ENCODE measurements at regions not wholly inside any gene's neighbourhood (a gene's known extent, or its start where the extent isn't known, plus 50 kb on each side); places are given as distances from the start of the nearest gene placed in this dataset.

- Histone ChIP-seq H3K27me3 (no peaks in the 10 kb centered on the region), H3K27ac (no peak overlapping the region), H3K9me3 (no peaks in the 10 kb centered on the region), H3K36me3 (no peaks in the 10 kb centered on the region), H3K4me1 (no peaks in the 10 kb centered on the region), H3K4me3 (no peak overlapping the region)
- no peak for DNase-seq
- TF ChIP-seq EP300 (IDR thresholded peaks at IDR 0.05) = no peak
- no peak for TF ChIP-seq POLR2A (IDR thresholded peaks at IDR 0.05)
- TF ChIP-seq, protein P1, sequence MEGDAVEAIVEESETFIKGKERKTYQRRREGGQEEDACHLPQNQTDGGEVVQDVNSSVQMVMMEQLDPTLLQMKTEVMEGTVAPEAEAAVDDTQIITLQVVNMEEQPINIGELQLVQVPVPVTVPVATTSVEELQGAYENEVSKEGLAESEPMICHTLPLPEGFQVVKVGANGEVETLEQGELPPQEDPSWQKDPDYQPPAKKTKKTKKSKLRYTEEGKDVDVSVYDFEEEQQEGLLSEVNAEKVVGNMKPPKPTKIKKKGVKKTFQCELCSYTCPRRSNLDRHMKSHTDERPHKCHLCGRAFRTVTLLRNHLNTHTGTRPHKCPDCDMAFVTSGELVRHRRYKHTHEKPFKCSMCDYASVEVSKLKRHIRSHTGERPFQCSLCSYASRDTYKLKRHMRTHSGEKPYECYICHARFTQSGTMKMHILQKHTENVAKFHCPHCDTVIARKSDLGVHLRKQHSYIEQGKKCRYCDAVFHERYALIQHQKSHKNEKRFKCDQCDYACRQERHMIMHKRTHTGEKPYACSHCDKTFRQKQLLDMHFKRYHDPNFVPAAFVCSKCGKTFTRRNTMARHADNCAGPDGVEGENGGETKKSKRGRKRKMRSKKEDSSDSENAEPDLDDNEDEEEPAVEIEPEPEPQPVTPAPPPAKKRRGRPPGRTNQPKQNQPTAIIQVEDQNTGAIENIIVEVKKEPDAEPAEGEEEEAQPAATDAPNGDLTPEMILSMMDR (IDR thresholded peaks at IDR 0.05) = no peak
- no peak for TF ChIP-seq POLR2AphosphoS5 (IDR thresholded peaks at IDR 0.05)
- no peak for ATAC-seq (ENCODE audit: low FRiP score in 2 of 2)
- 72 to 77% methylated on average over 3 of the region's 3 CpGs for WGBS, 2 donors
Measured at GRCh38 chr17:45706033-45706432, 78.1 kb upstream of the CRHR1 start.

DNA sequence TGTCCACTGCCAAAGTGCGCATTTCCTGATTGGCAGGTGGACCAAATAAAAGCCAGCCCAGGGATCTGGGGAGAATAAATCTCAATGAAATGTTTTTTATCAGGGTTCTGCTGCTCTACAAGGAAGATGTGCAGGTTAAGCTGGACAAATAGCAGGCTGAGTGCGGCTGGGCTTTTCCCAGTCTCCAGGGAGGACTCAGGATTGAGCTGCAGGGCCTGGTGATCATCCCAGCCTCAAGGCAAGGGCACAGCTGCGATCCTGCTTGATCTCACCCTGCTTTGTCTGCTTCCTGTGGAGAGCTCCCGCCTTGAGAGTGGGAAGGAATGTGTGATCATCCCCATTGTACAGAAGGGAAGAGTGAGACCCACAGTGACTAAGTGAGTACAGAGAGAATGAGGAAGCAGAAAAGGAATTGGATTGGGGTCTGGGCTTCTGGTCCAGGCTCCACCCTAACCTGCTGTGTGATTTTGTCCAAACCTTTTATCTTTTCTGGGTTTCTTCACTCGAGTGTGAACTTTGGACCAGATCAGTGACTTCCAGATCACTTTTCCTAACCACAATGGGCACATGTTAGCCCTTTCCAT is 75.3 kb upstream of the CRHR1 start:
- H3K27me3 ChIP-seq = no peaks in the 10 kb centered on the region
- no peak for ATAC-seq (ENCODE audit: low FRiP score in 2 of 2)
- H3K36me3 ChIP-seq = no peaks in the 10 kb centered on the region
- H3K9me3 ChIP-seq = no peaks in the 10 kb centered on the region
- TF ChIP-seq EP300 (IDR thresholded peaks at IDR 0.05) (no peak), POLR2AphosphoS5 (IDR thresholded peaks at IDR 0.05) (no peak), POLR2A (IDR thresholded peaks at IDR 0.05) (no peak)
- TF ChIP-seq, protein P1 (IDR thresholded peaks at IDR 0.05) = no peak
- H3K4me1 ChIP-seq = no peaks in the 10 kb centered on the region
- H3K27ac ChIP-seq = no peak overlapping the region
- H3K4me3 ChIP-seq = no peak overlapping the region
- no peak for DNase-seq
- 78 to 79% methylated on average over 5 of the region's 5 CpGs for WGBS, 2 donors

- 61 to 72% methylated on average over 6 of the region's 6 CpGs for WGBS, 2 donors
- Histone ChIP-seq H3K36me3 (no peaks in the 10 kb centered on the region), H3K4me3 (no peak overlapping the region), H3K9me3 (no peaks in the 10 kb centered on the region), H3K27me3 (no peaks in the 10 kb centered on the region), H3K27ac (no peak overlapping the region), H3K4me1 (no peaks in the 10 kb centered on the region)
- ATAC-seq (ENCODE audit: low FRiP score in 2 of 2) = no peak
- peak in 1 of 2 donors; percentile 15 for DNase-seq
- TF ChIP-seq POLR2AphosphoS5 (IDR thresholded peaks at IDR 0.05) (no peak), EP300 (IDR thresholded peaks at IDR 0.05) (no peak), POLR2A (IDR thresholded peaks at IDR 0.05) (no peak)
- TF ChIP-seq, protein P1 (IDR thresholded peaks at IDR 0.05) = no peak
Measured at GRCh38 chr17:45709728-45710288, 74.3 kb upstream of the CRHR1 start.

DNA sequence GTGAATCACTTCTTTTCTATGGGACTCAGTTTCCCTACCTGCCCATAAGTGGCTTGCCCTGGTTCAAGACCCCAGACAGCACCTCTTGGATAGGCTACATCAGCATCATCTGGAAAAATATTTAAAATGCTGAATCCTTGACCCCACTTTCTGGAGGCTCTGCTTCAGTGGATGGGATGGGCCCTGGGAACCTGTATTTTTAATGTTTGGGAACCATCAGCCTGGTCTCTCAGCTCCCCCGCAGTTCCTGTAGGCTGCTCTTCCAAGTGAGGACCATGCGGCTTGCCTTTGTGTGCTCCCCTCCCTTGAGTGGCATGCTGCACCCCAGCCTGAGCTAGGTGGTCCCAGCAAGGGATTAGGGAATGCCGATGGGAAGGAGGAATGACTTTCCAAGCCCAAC is 68.3 kb upstream of the CRHR1 start:
- 61 to 76% methylated on average over 3 of the region's 3 CpGs for WGBS, 2 donors
- no peak overlapping the region for H3K27ac ChIP-seq
- no peaks in the 10 kb centered on the region for H3K27me3 ChIP-seq
- no peaks in the 10 kb centered on the region for H3K36me3 ChIP-seq
- H3K9me3 ChIP-seq = no peaks in the 10 kb centered on the region
- ATAC-seq (ENCODE audit: low FRiP score in 2 of 2) = no peak
- TF ChIP-seq, protein P1 (IDR thresholded peaks at IDR 0.05) = no peak
- TF ChIP-seq POLR2AphosphoS5 (IDR thresholded peaks at IDR 0.05) (no peak), EP300 (IDR thresholded peaks at IDR 0.05) (no peak), POLR2A (IDR thresholded peaks at IDR 0.05) (no peak)
- H3K4me1 ChIP-seq = no peaks in the 10 kb centered on the region
- no peak overlapping the region for H3K4me3 ChIP-seq
- no peak for DNase-seq

DNA sequence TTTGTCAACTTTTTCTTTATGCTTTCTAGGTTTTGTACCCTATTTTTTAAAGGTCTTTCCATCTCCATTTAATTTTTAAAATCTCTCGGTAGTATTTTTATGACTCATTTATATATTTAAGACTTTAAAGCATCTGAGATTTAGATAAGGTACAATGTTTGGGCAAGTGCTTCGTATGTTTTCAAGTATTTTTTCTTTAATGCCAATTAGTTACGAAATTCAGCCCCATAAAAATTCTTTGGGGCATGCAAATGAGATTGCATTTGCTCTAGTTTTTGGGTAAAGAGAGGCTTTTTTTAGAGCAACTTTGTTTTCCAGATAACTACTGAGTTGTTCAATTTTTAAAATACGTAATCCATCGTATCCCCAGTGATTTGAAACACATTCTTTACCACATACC is 65.3 kb upstream of the CRHR1 start:
- Histone ChIP-seq H3K9me3 (peaks cover 0 to under 1% (median 0%) of the 10 kb centered on the region in 4 donors), H3K27me3 (no peaks in the 10 kb centered on the region), H3K4me3 (no peak overlapping the region), H3K36me3 (no peaks in the 10 kb centered on the region), H3K27ac (no peak overlapping the region), H3K4me1 (no peaks in the 10 kb centered on the region)
- WGBS, 2 donors = 61 to 76% methylated on average over 5 of the region's 5 CpGs
- no peak for DNase-seq
- no peak for ATAC-seq (ENCODE audit: low FRiP score in 2 of 2)
- TF ChIP-seq EP300 (IDR thresholded peaks at IDR 0.05) (no peak), POLR2AphosphoS5 (IDR thresholded peaks at IDR 0.05) (no peak), POLR2A (IDR thresholded peaks at IDR 0.05) (no peak)
- TF ChIP-seq, protein P1 (IDR thresholded peaks at IDR 0.05) = no peak

Measured in upper lobe of left lung (tissue), 6 donors.